Gastrocnemius medialis (tissue), 4 donors: ENCODE measurements at regions not wholly inside any gene's neighbourhood (a gene's known extent, or its start where the extent isn't known, plus 50 kb on each side); places are given as distances from the start of the nearest gene placed in this dataset.

ENCODE experiments used
- POLR2A ChIP-seq, 2 donors: fragments of 450-650 bp; IDR thresholded peaks; one replicate each; pipeline ENCODE4 v1.6.1; 2017; ENCODE audit warnings: antibody characterized with exemption in 2 of 2, mild to moderate bottlenecking in 2 of 2, moderate library complexity in 2 of 2
- TF ChIP-seq, protein P1 (sequence below), 5 experiments: fragments of 450-650 bp in 3 of 5; fragments of 200-600 bp in 2 of 5; sonication (generic) in 2 of 5; IDR thresholded peaks in 4 of 5; conservative IDR thresholded peaks in 1 of 5; 1 replicate in 4 of 5; 2 replicates in 1 of 5; pipeline ENCODE4 v1.5.1; 2016 to 2019; ENCODE audit warnings: antibody characterized with exemption in 5 of 5, mild to moderate bottlenecking in 3 of 5, moderate library complexity in 3 of 5

DNA sequence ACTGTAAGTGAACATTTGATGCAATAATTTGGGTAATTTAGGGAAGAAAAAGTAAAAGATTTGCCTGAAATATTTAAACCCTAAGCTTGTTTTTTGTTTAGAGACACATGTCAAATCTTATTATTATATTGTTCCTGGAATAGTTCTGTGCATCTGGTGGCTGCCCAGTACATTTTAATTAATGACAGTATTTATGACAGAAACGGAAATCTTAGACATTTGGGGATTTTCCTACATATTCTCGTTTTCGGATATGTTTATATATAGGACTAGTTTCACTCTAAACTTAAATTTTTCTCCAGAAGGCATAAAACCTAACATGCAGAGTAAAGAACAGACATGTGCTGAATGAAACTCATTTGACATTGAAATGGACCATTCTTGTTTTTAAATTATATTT, 125.6 kb upstream of the PAQR3 start:
- TF ChIP-seq, protein P1, sequence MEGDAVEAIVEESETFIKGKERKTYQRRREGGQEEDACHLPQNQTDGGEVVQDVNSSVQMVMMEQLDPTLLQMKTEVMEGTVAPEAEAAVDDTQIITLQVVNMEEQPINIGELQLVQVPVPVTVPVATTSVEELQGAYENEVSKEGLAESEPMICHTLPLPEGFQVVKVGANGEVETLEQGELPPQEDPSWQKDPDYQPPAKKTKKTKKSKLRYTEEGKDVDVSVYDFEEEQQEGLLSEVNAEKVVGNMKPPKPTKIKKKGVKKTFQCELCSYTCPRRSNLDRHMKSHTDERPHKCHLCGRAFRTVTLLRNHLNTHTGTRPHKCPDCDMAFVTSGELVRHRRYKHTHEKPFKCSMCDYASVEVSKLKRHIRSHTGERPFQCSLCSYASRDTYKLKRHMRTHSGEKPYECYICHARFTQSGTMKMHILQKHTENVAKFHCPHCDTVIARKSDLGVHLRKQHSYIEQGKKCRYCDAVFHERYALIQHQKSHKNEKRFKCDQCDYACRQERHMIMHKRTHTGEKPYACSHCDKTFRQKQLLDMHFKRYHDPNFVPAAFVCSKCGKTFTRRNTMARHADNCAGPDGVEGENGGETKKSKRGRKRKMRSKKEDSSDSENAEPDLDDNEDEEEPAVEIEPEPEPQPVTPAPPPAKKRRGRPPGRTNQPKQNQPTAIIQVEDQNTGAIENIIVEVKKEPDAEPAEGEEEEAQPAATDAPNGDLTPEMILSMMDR (IDR thresholded peaks at IDR 0.05 in 4 of 5, conservative IDR thresholded peaks at IDR 0.05 in 1 of 5): no peak
- TF ChIP-seq POLR2A (IDR thresholded peaks at IDR 0.05): no peak
